K562 (cell line): ENCODE measurements at regions not wholly inside any gene's neighbourhood (a gene's known extent, or its start where the extent isn't known, plus 50 kb on each side); places are given as distances from the start of the nearest gene placed in this dataset.

ENCODE experiments used
- ARHGAP35 ChIP-seq: fragments of 450-650 bp; IDR thresholded peaks from 2 replicates; pipeline ENCODE4 v1.6.1; 2018; ENCODE audit not compliant: partially characterized antibody
- BRCA1 ChIP-seq, 2 experiments: fragments of 450-650 bp in 1 of 2; sonication (generic) in 1 of 2; formaldehyde crosslinking in 1 of 2; IDR thresholded peaks; 2 replicates each; pipeline versions ENCODE4 v1.5.0 to v1.6.1; 2017 to 2020; ENCODE audit warnings: mild to moderate bottlenecking in 1 of 2, missing genetic modification reagents in 1 of 2
- GATAD2A ChIP-seq: fragments of 450-650 bp; IDR thresholded peaks from 2 replicates; pipeline ENCODE4 v1.6.1; 2017
- RBM22 ChIP-seq: fragments of 200-400 bp; formaldehyde crosslinking; IDR thresholded peaks from 2 replicates; pipeline ENCODE4 v1.6.1; 2018; ENCODE audit warnings: low read length, low read depth; ENCODE audit not compliant: poor library complexity, severe bottlenecking
- ZNF121 ChIP-seq: sonication (generic); formaldehyde crosslinking; conservative IDR thresholded peaks from 2 replicates; pipeline ENCODE4 v1.8.0; 2022; ENCODE audit warnings: missing genetic modification reagents
- ZNF133 ChIP-seq: fragments of 250-450 bp; sonication (Bioruptor Pico); IDR thresholded peaks from 2 replicates; pipeline ENCODE4 v1.4.0; 2020; ENCODE audit warnings: mild to moderate bottlenecking
- ZNF324 ChIP-seq: fragments of 250-450 bp; sonication (Bioruptor Pico); IDR thresholded peaks from 2 replicates; pipeline ENCODE4 v1.4.0; 2020; ENCODE audit warnings: mild to moderate bottlenecking
- TF ChIP-seq, protein P1 (sequence below): fragments of 450-650 bp; IDR thresholded peaks from 2 replicates; pipeline ENCODE4 v1.6.1; 2016; ENCODE audit warnings: mild to moderate bottlenecking
- TF ChIP-seq, protein P2 (sequence below): fragments of 450-650 bp; IDR thresholded peaks from 2 replicates; pipeline ENCODE4 v1.6.1; 2018; ENCODE audit warnings: mild to moderate bottlenecking, low read depth; ENCODE audit not compliant: partially characterized antibody
- TF ChIP-seq, protein P3 (sequence below): fragments of 250-450 bp; sonication (Bioruptor Pico); IDR thresholded peaks from 2 replicates; pipeline ENCODE4 v1.4.0; 2020

DNA sequence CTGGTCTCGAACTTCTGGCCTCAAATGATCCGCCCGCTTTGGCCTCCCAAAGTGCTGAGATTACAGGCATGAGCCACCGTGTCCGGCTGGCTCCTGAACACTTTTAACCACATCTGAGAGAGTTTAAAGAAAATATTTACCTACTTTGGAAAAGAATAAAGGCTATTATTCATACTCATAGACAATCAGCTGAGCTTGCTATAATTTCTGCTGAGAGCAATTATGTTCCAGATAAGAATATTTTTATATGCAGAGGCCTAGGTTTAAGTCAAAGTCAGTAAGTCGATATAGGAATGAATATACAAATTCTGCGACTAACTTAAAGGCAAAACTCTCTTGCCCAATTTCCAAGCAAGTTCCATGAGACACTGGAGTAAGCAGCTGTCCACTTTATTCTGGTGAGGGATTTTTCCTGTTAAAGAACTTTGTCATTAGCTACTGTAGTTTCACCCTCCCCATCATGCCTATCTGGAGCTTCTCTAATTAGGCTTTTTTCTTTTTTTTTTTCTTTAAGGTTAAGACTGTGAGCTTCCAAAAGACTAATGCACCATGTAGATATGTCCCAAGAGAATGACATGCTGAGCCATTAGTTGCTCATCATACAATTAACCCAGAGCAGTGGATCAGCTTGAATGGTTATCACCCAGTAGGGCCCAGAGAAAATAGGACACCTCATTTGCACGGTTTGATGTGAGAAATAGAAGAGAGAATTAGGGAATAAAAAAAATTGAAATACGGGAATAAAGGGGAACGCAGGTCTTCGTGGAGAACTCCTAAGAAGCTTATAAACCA is 260.1 kb downstream of the KCNE4 start (continued):
- no peak for TF ChIP-seq ZNF133 (CRISPR knock-in tag)
- no peak for TF ChIP-seq ZNF121 (CRISPR knock-in tag)
- no peak for TF ChIP-seq BRCA1 (IDR thresholded peaks at IDR 0.05)
- TF ChIP-seq BRCA1 (CRISPR knock-in tag; IDR thresholded peaks at IDR 0.05) = no peak
- TF ChIP-seq, protein P1, sequence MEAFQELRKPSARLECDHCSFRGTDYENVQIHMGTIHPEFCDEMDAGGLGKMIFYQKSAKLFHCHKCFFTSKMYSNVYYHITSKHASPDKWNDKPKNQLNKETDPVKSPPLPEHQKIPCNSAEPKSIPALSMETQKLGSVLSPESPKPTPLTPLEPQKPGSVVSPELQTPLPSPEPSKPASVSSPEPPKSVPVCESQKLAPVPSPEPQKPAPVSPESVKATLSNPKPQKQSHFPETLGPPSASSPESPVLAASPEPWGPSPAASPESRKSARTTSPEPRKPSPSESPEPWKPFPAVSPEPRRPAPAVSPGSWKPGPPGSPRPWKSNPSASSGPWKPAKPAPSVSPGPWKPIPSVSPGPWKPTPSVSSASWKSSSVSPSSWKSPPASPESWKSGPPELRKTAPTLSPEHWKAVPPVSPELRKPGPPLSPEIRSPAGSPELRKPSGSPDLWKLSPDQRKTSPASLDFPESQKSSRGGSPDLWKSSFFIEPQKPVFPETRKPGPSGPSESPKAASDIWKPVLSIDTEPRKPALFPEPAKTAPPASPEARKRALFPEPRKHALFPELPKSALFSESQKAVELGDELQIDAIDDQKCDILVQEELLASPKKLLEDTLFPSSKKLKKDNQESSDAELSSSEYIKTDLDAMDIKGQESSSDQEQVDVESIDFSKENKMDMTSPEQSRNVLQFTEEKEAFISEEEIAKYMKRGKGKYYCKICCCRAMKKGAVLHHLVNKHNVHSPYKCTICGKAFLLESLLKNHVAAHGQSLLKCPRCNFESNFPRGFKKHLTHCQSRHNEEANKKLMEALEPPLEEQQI = no peak
- TF ChIP-seq, protein P2, sequence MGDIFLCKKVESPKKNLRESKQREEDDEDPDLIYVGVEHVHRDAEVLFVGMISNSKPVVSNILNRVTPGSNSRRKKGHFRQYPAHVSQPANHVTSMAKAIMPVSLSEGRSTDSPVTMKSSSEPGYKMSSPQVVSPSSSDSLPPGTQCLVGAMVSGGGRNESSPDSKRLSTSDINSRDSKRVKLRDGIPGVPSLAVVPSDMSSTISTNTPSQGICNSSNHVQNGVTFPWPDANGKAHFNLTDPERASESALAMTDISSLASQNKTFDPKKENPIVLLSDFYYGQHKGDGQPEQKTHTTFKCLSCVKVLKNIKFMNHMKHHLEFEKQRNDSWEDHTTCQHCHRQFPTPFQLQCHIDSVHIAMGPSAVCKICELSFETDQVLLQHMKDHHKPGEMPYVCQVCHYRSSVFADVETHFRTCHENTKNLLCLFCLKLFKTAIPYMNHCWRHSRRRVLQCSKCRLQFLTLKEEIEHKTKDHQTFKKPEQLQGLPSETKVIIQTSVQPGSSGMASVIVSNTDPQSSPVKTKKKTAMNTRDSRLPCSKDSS = no peak
- no peak for TF ChIP-seq GATAD2A
- no peak for TF ChIP-seq RBM22
- TF ChIP-seq ZNF324 (CRISPR knock-in tag) = no peak
- TF ChIP-seq, protein P3, sequence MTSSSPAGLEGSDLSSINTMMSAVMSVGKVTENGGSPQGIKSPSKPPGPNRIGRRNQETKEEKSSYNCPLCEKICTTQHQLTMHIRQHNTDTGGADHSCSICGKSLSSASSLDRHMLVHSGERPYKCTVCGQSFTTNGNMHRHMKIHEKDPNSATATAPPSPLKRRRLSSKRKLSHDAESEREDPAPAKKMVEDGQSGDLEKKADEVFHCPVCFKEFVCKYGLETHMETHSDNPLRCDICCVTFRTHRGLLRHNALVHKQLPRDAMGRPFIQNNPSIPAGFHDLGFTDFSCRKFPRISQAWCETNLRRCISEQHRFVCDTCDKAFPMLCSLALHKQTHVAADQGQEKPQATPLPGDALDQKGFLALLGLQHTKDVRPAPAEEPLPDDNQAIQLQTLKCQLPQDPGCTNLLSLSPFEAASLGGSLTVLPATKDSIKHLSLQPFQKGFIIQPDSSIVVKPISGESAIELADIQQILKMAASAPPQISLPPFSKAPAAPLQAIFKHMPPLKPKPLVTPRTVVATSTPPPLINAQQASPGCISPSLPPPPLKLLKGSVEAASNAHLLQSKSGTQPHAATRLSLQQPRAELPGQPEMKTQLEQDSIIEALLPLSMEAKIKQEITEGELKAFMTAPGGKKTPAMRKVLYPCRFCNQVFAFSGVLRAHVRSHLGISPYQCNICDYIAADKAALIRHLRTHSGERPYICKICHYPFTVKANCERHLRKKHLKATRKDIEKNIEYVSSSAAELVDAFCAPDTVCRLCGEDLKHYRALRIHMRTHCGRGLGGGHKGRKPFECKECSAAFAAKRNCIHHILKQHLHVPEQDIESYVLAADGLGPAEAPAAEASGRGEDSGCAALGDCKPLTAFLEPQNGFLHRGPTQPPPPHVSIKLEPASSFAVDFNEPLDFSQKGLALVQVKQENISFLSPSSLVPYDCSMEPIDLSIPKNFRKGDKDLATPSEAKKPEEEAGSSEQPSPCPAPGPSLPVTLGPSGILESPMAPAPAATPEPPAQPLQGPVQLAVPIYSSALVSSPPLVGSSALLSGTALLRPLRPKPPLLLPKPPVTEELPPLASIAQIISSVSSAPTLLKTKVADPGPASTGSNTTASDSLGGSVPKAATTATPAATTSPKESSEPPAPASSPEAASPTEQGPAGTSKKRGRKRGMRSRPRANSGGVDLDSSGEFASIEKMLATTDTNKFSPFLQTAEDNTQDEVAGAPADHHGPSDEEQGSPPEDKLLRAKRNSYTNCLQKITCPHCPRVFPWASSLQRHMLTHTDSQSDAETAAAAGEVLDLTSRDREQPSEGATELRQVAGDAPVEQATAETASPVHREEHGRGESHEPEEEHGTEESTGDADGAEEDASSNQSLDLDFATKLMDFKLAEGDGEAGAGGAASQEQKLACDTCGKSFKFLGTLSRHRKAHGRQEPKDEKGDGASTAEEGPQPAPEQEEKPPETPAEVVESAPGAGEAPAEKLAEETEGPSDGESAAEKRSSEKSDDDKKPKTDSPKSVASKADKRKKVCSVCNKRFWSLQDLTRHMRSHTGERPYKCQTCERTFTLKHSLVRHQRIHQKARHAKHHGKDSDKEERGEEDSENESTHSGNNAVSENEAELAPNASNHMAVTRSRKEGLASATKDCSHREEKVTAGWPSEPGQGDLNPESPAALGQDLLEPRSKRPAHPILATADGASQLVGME (CRISPR knock-in tag) = no peak
- TF ChIP-seq ARHGAP35 = no peak
- TF ChIP-seq, all 486 proteins: peak for 0
